Upper lobe of right lung (tissue), 1 donor: ENCODE measurements at regions not wholly inside any gene's neighbourhood (a gene's known extent, or its start where the extent isn't known, plus 50 kb on each side); places are given as distances from the start of the nearest gene placed in this dataset.

Source experiments
- ATAC-seq: fragments of 200-7000 bp; cut with Tn5 transposase; one replicate; pipeline ENCODE4 v1.9.1; 2020; ENCODE audit warnings: mild to moderate bottlenecking, moderate library complexity
- DNase-seq: peaks from one replicate; pipeline ENCODE4 v3.0.0-alpha.2; 2020
- H3K27ac ChIP-seq: fragments of 200-600 bp; one replicate; pipeline ENCODE4 v1.8.0; 2022
- H3K27me3 ChIP-seq: fragments of 200-600 bp; one replicate; pipeline ENCODE4 v1.8.0; 2022; ENCODE audit warnings: mild to moderate bottlenecking
- H3K36me3 ChIP-seq: fragments of 200-600 bp; one replicate; pipeline ENCODE4 v1.8.0; 2022
- H3K4me1 ChIP-seq: fragments of 200-600 bp; one replicate; pipeline ENCODE4 v1.8.0; 2022
- H3K4me3 ChIP-seq: fragments of 200-600 bp; one replicate; pipeline ENCODE4 v1.8.0; 2022; ENCODE audit warnings: mild to moderate bottlenecking
- H3K9me3 ChIP-seq: fragments of 200-600 bp; one replicate; pipeline ENCODE4 v1.8.0; 2022
- CTCF ChIP-seq: fragments of 200-600 bp; IDR thresholded peaks from one replicate; pipeline ENCODE4 v1.8.0; 2022; ENCODE audit warnings: antibody characterized with exemption
- intact Hi-C: fragments of 100-400 bp; cut with DNase I; formaldehyde crosslinking; loops from one replicate; pipeline ENCODE4 v1.11.0; 2022
- donor health status: DM: no; HTN: yes; CAD: no; lungs with severe emphysema.

GRCh38 chr9:38138276-38138675, 69.2 kb upstream of the SHB start:
- Histone ChIP-seq H3K4me1 (no peaks in the 10 kb centered on the region), H3K9me3 (no peaks in the 10 kb centered on the region), H3K27ac (no peak overlapping the region), H3K4me3 (no peak overlapping the region), H3K27me3 (no peaks in the 10 kb centered on the region), H3K36me3 (no peaks in the 10 kb centered on the region)
- ATAC-seq, result peak; percentile 77
- peak; percentile 52 for DNase-seq
- TF ChIP-seq CTCF, result no peak
- intact Hi-C loops, result no loop called here

- intact Hi-C loops, result no loop called here
- Histone ChIP-seq H3K27ac (no peak overlapping the region), H3K36me3 (no peaks in the 10 kb centered on the region), H3K9me3 (no peaks in the 10 kb centered on the region), H3K4me3 (no peak overlapping the region), H3K4me1 (no peaks in the 10 kb centered on the region), H3K27me3 (no peaks in the 10 kb centered on the region)
- no peak for TF ChIP-seq CTCF
- DNase-seq, result peak; percentile 38
- ATAC-seq, result peak; percentile 64
Measured at GRCh38 chr9:38137342-38137741, 68.3 kb upstream of the SHB start.

- intact Hi-C loops, result no loop called here
- no peak for DNase-seq
- Histone ChIP-seq H3K4me3 (no peak overlapping the region), H3K27me3 (no peaks in the 10 kb centered on the region), H3K9me3 (no peaks in the 10 kb centered on the region), H3K27ac (no peak overlapping the region), H3K36me3 (no peaks in the 10 kb centered on the region), H3K4me1 (no peaks in the 10 kb centered on the region)
- TF ChIP-seq CTCF, result no peak
- ATAC-seq, result no peak
Measured at GRCh38 chr9:38136386-38136785, 67.4 kb upstream of the SHB start.

- intact Hi-C loops, result no loop called here
- peak; percentile 0 for DNase-seq
- no peak for TF ChIP-seq CTCF
- no peak overlapping the region for H3K27ac ChIP-seq
- H3K36me3 ChIP-seq, result no peaks in the 10 kb centered on the region
- H3K4me3 ChIP-seq, result no peak overlapping the region
- no peak for ATAC-seq
- H3K9me3 ChIP-seq, result no peaks in the 10 kb centered on the region
- no peaks in the 10 kb centered on the region for H3K27me3 ChIP-seq
- no peaks in the 10 kb centered on the region for H3K4me1 ChIP-seq
Measured at GRCh38 chr9:38134611-38135237, 65.7 kb upstream of the SHB start.

- Histone ChIP-seq H3K27ac (no peak overlapping the region), H3K4me1 (no peaks in the 10 kb centered on the region), H3K9me3 (no peaks in the 10 kb centered on the region), H3K36me3 (no peaks in the 10 kb centered on the region), H3K27me3 (no peaks in the 10 kb centered on the region), H3K4me3 (no peak overlapping the region)
- intact Hi-C loops, result no loop called here
- DNase-seq (no peak), ATAC-seq (no peak)
- no peak for TF ChIP-seq CTCF
Measured at GRCh38 chr9:38133595-38133994, 64.6 kb upstream of the SHB start.

- peak; percentile 27 for DNase-seq
- intact Hi-C loops, result no loop called here
- ATAC-seq, result no peak
Measured at GRCh38 chr9:38132956-38133355, 63.9 kb upstream of the SHB start.

More at GRCh38 chr9:38132956-38133355, 63.9 kb upstream of the SHB start:
- Histone ChIP-seq H3K27me3 (no peaks in the 10 kb centered on the region), H3K4me3 (no peak overlapping the region), H3K4me1 (no peaks in the 10 kb centered on the region), H3K27ac (no peak overlapping the region), H3K9me3 (no peaks in the 10 kb centered on the region), H3K36me3 (no peaks in the 10 kb centered on the region)
- no peak for TF ChIP-seq CTCF
